Vagina (tissue), 2 donors: ENCODE measurements at regions not wholly inside any gene's neighbourhood (a gene's known extent, or its start where the extent isn't known, plus 50 kb on each side); places are given as distances from the start of the nearest gene placed in this dataset.
A peak's percentile ranks its signal among the peaks of the same experiment; 100 is the strongest.

Experiments used
- DNase-seq, 2 donors: peaks; one replicate each; pipeline ENCODE4 v3.0.0-alpha.2; 2017; ENCODE audit errors: extremely low spot score in 2 of 2
- H3K27ac ChIP-seq: fragments of 200-600 bp; sonication (generic); one replicate; pipeline ENCODE4 v1.5.1; 2019
- H3K27me3 ChIP-seq: fragments of 200-600 bp; sonication (generic); one replicate; pipeline ENCODE4 v1.5.1; 2019
- H3K36me3 ChIP-seq, 2 donors: fragments of 200-600 bp; sonication (generic); one replicate each; pipeline ENCODE4 v1.5.1; 2017 to 2019
- H3K4me1 ChIP-seq: fragments of 200-600 bp; sonication (generic); one replicate; pipeline ENCODE4 v1.5.1; 2019
- H3K4me3 ChIP-seq, 2 donors: fragments of 200-600 bp; sonication (generic); 1 replicate in 1 of 2; 2 replicates in 1 of 2; pipeline ENCODE4 v1.5.1; 2016 to 2019
- H3K9me3 ChIP-seq: fragments of 200-600 bp; sonication (generic); one replicate; pipeline ENCODE4 v1.5.1; 2019
- CTCF ChIP-seq, 3 experiments: fragments of 450-650 bp in 2 of 3; fragments of 200-600 bp in 1 of 3; sonication (generic) in 1 of 3; IDR thresholded peaks; one replicate each; pipeline ENCODE4 v1.5.1; 2017 to 2019; ENCODE audit warnings: antibody characterized with exemption in 3 of 3, mild to moderate bottlenecking in 2 of 3, moderate library complexity in 2 of 3
- POLR2A ChIP-seq, 2 donors: fragments of 450-650 bp; IDR thresholded peaks; one replicate each; pipeline ENCODE4 v1.6.1; 2017; ENCODE audit warnings: antibody characterized with exemption in 2 of 2, mild to moderate bottlenecking in 2 of 2, moderate library complexity in 2 of 2
- POLR2AphosphoS5 ChIP-seq, 2 donors: sonication (generic); formaldehyde crosslinking; IDR thresholded peaks; one replicate each; pipeline ENCODE4 v1.9.0; 2017; ENCODE audit warnings: antibody characterized with exemption in 2 of 2, mild to moderate bottlenecking in 2 of 2, low read depth in 1 of 2; ENCODE audit not compliant: insufficient read depth in 1 of 2
- intact Hi-C: fragments of 100-400 bp; cut with DNase I; formaldehyde crosslinking; loops from one replicate; pipeline ENCODE4 v1.15.1; 2023

DNA sequence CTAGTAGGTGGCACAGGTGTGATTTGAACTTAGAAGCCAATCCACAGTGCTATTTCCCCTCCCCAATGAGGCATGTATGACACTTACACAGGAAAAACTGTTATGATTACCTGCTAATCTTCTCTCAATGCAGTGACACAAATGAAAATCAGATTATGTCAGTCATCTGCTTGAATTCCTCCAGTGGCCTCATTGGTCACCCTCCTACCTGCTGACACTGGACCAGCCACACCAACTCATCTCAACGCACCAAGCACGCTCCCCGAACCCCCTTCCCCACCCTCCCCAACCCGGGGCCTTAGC, 82.2 kb upstream of the SEC11C start:
- Histone ChIP-seq H3K4me3 (no peak overlapping the region), H3K27me3 (no peaks in the 10 kb centered on the region), H3K27ac (no peak overlapping the region), H3K4me1 (peaks cover 13% of the 10 kb centered on the region), H3K36me3 (no peaks in the 10 kb centered on the region), H3K9me3 (no peaks in the 10 kb centered on the region)
- DNase-seq: no peak
- intact Hi-C loops: loop anchor here (5.0 kb wide), 1 partner anchor 275 kb away; no protein-coding TSS in a partner anchor
- TF ChIP-seq POLR2A (IDR thresholded peaks at IDR 0.05) (no peak), CTCF (IDR thresholded peaks at IDR 0.05) (peak in 1 of 3 experiments; percentile 0), POLR2AphosphoS5 (IDR thresholded peaks at IDR 0.05; ENCODE audit: insufficient read depth in 1 of 2, low read depth in 1 of 2) (no peak)

- no peaks in the 10 kb centered on the region for H3K9me3 ChIP-seq
- DNase-seq: no peak
- H3K36me3 ChIP-seq: no peaks in the 10 kb centered on the region
- intact Hi-C loops: loop anchor here (5.0 kb wide), 1 partner anchor 276 kb away; no protein-coding TSS in a partner anchor
- peaks cover 12% of the 10 kb centered on the region for H3K4me1 ChIP-seq
- no peak overlapping the region for H3K27ac ChIP-seq
- TF ChIP-seq CTCF (IDR thresholded peaks at IDR 0.05) (no peak), POLR2AphosphoS5 (IDR thresholded peaks at IDR 0.05; ENCODE audit: insufficient read depth in 1 of 2, low read depth in 1 of 2) (no peak), POLR2A (IDR thresholded peaks at IDR 0.05) (no peak)
- no peak overlapping the region for H3K4me3 ChIP-seq
- no peaks in the 10 kb centered on the region for H3K27me3 ChIP-seq
Observed at GRCh38 chr18:59057969-59058368, 81.7 kb upstream of the SEC11C start.

DNA sequence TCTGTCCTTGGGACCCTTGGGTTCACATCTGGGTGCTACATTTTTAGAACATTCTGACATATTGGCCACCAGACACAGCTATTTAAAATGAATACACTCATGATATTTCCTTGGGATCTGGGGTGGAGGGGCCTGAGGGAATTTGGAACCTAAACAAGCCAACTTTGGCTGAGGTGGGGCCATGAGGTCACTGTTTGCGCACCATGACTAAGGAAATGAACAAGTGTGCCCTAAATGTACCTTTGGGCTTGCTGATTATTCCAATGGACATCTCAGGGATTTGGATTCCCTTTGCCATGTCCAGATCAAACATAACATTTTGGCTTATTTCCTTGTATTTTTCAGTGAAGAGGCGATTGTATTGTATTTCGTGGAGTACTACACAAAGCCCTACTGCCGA, 80.5 kb upstream of the SEC11C start:
- Histone ChIP-seq H3K4me1 (peaks cover 12% of the 10 kb centered on the region), H3K9me3 (no peaks in the 10 kb centered on the region), H3K4me3 (no peak overlapping the region), H3K27me3 (no peaks in the 10 kb centered on the region), H3K36me3 (no peaks in the 10 kb centered on the region), H3K27ac (no peak overlapping the region)
- intact Hi-C loops: loop anchor here (5.0 kb wide), 1 partner anchor 277 kb away; no protein-coding TSS in a partner anchor
- DNase-seq: no peak
- TF ChIP-seq POLR2AphosphoS5 (IDR thresholded peaks at IDR 0.05; ENCODE audit: insufficient read depth in 1 of 2, low read depth in 1 of 2) (no peak), POLR2A (IDR thresholded peaks at IDR 0.05) (no peak), CTCF (IDR thresholded peaks at IDR 0.05) (no peak)

DNA sequence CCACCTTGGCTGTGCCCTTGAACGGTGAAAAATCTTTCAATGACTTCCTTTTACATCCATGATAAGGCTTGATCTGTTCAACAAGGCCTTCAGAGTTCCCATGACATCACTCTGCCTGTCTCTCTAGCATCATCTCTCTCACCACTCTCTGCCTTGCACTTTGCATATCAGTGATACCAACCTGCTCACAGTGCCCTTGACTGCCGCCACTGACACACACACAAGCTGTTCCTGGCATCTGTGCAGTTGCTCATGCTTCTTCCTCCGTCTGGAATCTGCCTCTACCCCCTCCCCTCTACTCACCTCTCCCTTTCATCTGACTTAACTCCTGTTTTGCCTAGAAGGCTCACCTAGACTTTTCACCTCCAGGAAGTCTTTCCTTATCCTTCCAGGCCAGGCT, 79.1 kb upstream of the SEC11C start:
- no peak for TF ChIP-seq CTCF (IDR thresholded peaks at IDR 0.05)
- no peak for TF ChIP-seq POLR2A (IDR thresholded peaks at IDR 0.05)
- TF ChIP-seq POLR2AphosphoS5 (IDR thresholded peaks at IDR 0.05; ENCODE audit: insufficient read depth in 1 of 2, low read depth in 1 of 2): no peak
- Histone ChIP-seq H3K4me3 (no peak overlapping the region), H3K36me3 (no peaks in the 10 kb centered on the region), H3K4me1 (peaks cover 12% of the 10 kb centered on the region), H3K27me3 (no peaks in the 10 kb centered on the region), H3K9me3 (no peaks in the 10 kb centered on the region), H3K27ac (no peak overlapping the region)
- intact Hi-C loops: no loop called here
- DNase-seq: no peak

DNA sequence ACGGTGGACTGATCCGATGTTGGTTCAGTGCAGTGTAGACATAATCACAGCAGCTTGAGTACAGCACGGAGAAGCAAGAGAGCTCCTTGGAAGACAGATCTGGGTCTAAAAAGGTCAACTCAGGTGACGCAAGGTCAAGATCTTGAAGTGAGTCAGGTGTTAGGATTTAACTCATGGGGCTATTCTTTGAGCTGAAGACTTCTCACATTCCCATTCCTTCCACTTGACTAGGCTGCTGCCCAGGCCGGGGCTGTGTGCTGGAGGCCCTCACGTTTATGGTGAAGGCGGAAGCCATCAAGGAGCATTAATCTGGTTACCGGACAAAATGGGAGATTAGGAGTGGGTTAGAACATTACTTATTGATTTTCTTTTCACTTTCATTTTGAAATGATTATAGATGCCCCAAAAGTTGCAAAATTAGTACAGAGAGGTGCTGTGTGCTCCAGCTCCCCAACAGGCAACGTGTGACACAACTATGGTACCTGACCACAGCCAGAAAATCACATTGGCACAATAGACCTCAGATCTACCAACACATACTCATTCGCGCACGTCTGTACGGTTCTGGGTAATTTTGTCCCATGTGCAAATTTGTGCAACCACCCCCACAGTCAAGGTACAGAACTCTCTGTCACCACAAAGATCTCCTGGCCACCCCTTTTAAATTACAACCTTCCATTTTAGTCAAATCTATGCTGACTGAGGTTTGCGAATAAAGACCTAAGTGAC, 77.6 kb upstream of the SEC11C start:
- intact Hi-C loops: no loop called here
- H3K4me1 ChIP-seq: peaks cover 2% of the 10 kb centered on the region
- no peak overlapping the region for H3K4me3 ChIP-seq

More for the DNA sequence above, 77.6 kb upstream of the SEC11C start:
- Histone ChIP-seq H3K9me3 (no peaks in the 10 kb centered on the region), H3K27me3 (no peaks in the 10 kb centered on the region), H3K36me3 (no peaks in the 10 kb centered on the region), H3K27ac (no peak overlapping the region)
- TF ChIP-seq CTCF (IDR thresholded peaks at IDR 0.05) (no peak), POLR2A (IDR thresholded peaks at IDR 0.05) (no peak), POLR2AphosphoS5 (IDR thresholded peaks at IDR 0.05; ENCODE audit: insufficient read depth in 1 of 2, low read depth in 1 of 2) (no peak)
- DNase-seq: no peak
